Uterus (tissue), 3 donors: ENCODE measurements at regions not wholly inside any gene's neighbourhood (a gene's known extent, or its start where the extent isn't known, plus 50 kb on each side); places are given as distances from the start of the nearest gene placed in this dataset.

Experiments used
- DNase-seq, 2 donors: peaks; one replicate each; pipeline ENCODE4 v3.0.0-alpha.2; 2019 to 2020
- H3K27ac ChIP-seq, 2 donors: fragments of 200-600 bp; sonication (generic); 1 replicate in 1 of 2; 2 replicates in 1 of 2; pipeline ENCODE4 v1.5.1; 2016 to 2018
- H3K27me3 ChIP-seq, 2 donors: fragments of 200-600 bp; sonication (generic); one replicate each; pipeline ENCODE4 v1.5.1; 2018 to 2019; ENCODE audit warnings: control low read depth in 1 of 2
- H3K36me3 ChIP-seq, 2 donors: fragments of 200-600 bp; sonication (generic); one replicate each; pipeline ENCODE4 v1.5.1; 2019; ENCODE audit warnings: control low read depth in 1 of 2
- H3K4me1 ChIP-seq, 2 donors: fragments of 200-600 bp; sonication (generic); one replicate each; pipeline ENCODE4 v1.5.1; 2018 to 2019; ENCODE audit warnings: control low read depth in 1 of 2
- H3K4me3 ChIP-seq, 2 donors: fragments of 200-600 bp; sonication (generic); 1 replicate in 1 of 2; 2 replicates in 1 of 2; pipeline ENCODE4 v1.5.1; 2018 to 2019; ENCODE audit warnings: mild to moderate bottlenecking in 1 of 2
- H3K9me3 ChIP-seq, 2 donors: fragments of 200-600 bp; sonication (generic); one replicate each; pipeline ENCODE4 v1.5.1; 2019; ENCODE audit warnings: control low read depth in 1 of 2
- POLR2A ChIP-seq, 2 donors: fragments of 450-650 bp; IDR thresholded peaks; one replicate each; pipeline ENCODE4 v1.6.1; 2016; ENCODE audit warnings: antibody characterized with exemption in 2 of 2, mild to moderate bottlenecking in 1 of 2, moderate library complexity in 1 of 2
- intact Hi-C: fragments of 100-400 bp; cut with DNase I; formaldehyde crosslinking; loops from one replicate; pipeline ENCODE4 v1.15.1; 2023; ENCODE audit warnings: low total_unique reads
- TF ChIP-seq, protein P1 (sequence below), 4 experiments: fragments of 200-600 bp in 2 of 4; fragments of 450-650 bp in 2 of 4; sonication (generic) in 2 of 4; IDR thresholded peaks; one replicate each; pipeline ENCODE4 v1.5.1; 2016 to 2019; ENCODE audit warnings: antibody characterized with exemption in 4 of 4, mild to moderate bottlenecking in 2 of 4, moderate library complexity in 1 of 4
- donor health status: DM: yes; HTN: yes; CAD: no.

- TF ChIP-seq, protein P1, sequence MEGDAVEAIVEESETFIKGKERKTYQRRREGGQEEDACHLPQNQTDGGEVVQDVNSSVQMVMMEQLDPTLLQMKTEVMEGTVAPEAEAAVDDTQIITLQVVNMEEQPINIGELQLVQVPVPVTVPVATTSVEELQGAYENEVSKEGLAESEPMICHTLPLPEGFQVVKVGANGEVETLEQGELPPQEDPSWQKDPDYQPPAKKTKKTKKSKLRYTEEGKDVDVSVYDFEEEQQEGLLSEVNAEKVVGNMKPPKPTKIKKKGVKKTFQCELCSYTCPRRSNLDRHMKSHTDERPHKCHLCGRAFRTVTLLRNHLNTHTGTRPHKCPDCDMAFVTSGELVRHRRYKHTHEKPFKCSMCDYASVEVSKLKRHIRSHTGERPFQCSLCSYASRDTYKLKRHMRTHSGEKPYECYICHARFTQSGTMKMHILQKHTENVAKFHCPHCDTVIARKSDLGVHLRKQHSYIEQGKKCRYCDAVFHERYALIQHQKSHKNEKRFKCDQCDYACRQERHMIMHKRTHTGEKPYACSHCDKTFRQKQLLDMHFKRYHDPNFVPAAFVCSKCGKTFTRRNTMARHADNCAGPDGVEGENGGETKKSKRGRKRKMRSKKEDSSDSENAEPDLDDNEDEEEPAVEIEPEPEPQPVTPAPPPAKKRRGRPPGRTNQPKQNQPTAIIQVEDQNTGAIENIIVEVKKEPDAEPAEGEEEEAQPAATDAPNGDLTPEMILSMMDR (IDR thresholded peaks at IDR 0.05): no peak
- no peak for TF ChIP-seq POLR2A (IDR thresholded peaks at IDR 0.05)
- H3K27me3 ChIP-seq: no peaks in the 10 kb centered on the region
- no peak overlapping the region for H3K27ac ChIP-seq
- no peaks in the 10 kb centered on the region for H3K9me3 ChIP-seq
- no peaks in the 10 kb centered on the region for H3K36me3 ChIP-seq
- H3K4me3 ChIP-seq: no peak overlapping the region
- intact Hi-C loops: no loop called here
- DNase-seq: no peak
- H3K4me1 ChIP-seq: no peaks in the 10 kb centered on the region
These were observed 200.7 kb upstream of the BMP2 start for GRCh38 chr20:6566821-6567220.

DNA sequence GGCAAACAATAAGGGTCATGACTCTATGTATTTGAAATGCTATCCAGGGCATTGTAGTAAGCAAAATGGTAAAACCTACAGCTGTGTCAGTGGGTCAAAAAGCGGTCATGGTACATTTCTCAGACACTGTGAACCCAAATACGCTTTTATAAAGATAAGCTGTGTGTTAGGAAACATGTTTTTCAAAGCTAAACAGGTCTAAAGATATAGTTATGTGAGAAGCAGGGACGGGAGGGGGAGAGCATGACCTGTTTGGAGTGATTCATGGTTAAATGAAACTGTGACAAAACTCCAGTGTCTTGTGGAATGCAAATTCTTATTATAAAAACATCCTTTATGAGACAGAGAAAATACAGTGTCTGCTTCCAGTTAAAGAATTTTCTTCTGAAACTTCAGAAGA is 205.4 kb upstream of the BMP2 start:
- Histone ChIP-seq H3K9me3 (no peaks in the 10 kb centered on the region), H3K27me3 (no peaks in the 10 kb centered on the region), H3K36me3 (no peaks in the 10 kb centered on the region), H3K4me3 (no peak overlapping the region), H3K4me1 (no peaks in the 10 kb centered on the region), H3K27ac (no peak overlapping the region)
- TF ChIP-seq, protein P1 (IDR thresholded peaks at IDR 0.05): no peak
- TF ChIP-seq POLR2A (IDR thresholded peaks at IDR 0.05): no peak
- DNase-seq: no peak
- intact Hi-C loops: no loop called here

- no peak overlapping the region for H3K4me3 ChIP-seq
- DNase-seq: no peak
- no peaks in the 10 kb centered on the region for H3K9me3 ChIP-seq
- no peaks in the 10 kb centered on the region for H3K27me3 ChIP-seq
- no peak for TF ChIP-seq POLR2A (IDR thresholded peaks at IDR 0.05)
- TF ChIP-seq, protein P1 (IDR thresholded peaks at IDR 0.05): no peak
- H3K4me1 ChIP-seq: no peaks in the 10 kb centered on the region
- H3K36me3 ChIP-seq: no peaks in the 10 kb centered on the region
- no peak overlapping the region for H3K27ac ChIP-seq
- intact Hi-C loops: no loop called here
These were observed 206.5 kb upstream of the BMP2 start for GRCh38 chr20:6560978-6561377.

GRCh38 chr20:6559791-6560190 is 207.7 kb upstream of the BMP2 start:
- Histone ChIP-seq H3K36me3 (no peaks in the 10 kb centered on the region), H3K27ac (no peak overlapping the region), H3K4me3 (no peak overlapping the region), H3K27me3 (no peaks in the 10 kb centered on the region), H3K4me1 (no peaks in the 10 kb centered on the region), H3K9me3 (no peaks in the 10 kb centered on the region)
- intact Hi-C loops: no loop called here
- TF ChIP-seq POLR2A (IDR thresholded peaks at IDR 0.05): no peak
- TF ChIP-seq, protein P1 (IDR thresholded peaks at IDR 0.05): no peak
- DNase-seq: no peak

- TF ChIP-seq POLR2A (IDR thresholded peaks at IDR 0.05): no peak
- TF ChIP-seq, protein P1 (IDR thresholded peaks at IDR 0.05): no peak
- no peak for DNase-seq
- Histone ChIP-seq H3K9me3 (no peaks in the 10 kb centered on the region), H3K27me3 (no peaks in the 10 kb centered on the region), H3K4me1 (no peaks in the 10 kb centered on the region), H3K27ac (no peak overlapping the region), H3K4me3 (no peak overlapping the region), H3K36me3 (no peaks in the 10 kb centered on the region)
- intact Hi-C loops: no loop called here
These were observed 209.1 kb upstream of the BMP2 start for GRCh38 chr20:6558341-6558740.
